GM21515 (cell line): ENCODE measurements at regions not wholly inside any gene's neighbourhood (a gene's known extent, or its start where the extent isn't known, plus 50 kb on each side); places are given as distances from the start of the nearest gene placed in this dataset.

Experiments used
- ATAC-seq: cut with Tn5 transposase; IDR thresholded peaks from one replicate; pipeline ENCODE4 v1.9.1; 2021; ENCODE audit not compliant: unreplicated experiment

DNA sequence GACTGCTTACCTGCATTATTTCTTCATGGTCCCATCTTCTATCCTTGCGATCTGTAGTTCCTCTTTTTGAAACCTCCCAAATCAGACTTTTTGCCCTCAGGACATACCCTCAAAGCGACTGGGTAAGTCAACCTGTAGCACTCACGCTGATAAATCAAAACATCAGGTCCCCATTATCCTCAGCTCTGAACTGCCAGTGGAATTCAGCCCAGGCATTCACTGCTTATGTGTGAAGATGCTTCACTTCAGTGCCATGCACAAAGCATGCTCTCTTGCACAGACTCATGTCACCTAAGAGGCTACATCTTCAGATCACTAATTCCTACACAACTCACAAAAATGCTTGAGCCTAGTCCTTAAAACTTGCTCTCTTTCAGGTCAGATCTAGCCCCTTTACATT, 283.6 kb upstream of the KLF6 start:
- no peak for ATAC-seq

DNA sequence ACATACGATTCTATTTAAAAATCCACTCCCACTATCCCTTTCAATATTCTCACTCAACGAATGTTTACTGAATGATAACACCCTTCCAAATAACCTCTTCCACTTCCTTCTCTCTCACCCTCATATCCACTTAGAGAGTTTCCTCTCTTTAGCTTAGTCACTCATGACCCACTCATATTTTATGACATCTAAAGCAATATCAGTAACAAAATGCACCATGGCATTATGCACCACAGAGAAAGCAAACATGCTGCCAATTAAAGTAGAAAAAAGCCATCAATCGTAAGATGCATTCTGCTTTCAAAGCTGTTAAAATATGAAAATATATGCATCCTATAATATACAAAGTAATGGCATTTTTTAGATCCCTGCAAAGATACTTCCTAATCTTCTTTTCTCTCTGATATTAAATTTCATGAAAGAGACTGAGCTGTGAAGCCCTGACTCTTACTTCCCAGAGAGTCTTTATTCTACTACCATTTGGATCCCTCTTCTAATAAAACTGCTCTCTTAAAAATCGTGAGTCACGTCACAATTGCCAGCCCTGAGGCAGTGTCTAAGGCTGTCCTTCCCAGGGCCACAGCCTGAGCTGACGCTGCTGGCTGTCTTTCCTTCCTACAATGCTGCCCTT, 283.0 kb upstream of the KLF6 start:
- no peak for ATAC-seq

DNA sequence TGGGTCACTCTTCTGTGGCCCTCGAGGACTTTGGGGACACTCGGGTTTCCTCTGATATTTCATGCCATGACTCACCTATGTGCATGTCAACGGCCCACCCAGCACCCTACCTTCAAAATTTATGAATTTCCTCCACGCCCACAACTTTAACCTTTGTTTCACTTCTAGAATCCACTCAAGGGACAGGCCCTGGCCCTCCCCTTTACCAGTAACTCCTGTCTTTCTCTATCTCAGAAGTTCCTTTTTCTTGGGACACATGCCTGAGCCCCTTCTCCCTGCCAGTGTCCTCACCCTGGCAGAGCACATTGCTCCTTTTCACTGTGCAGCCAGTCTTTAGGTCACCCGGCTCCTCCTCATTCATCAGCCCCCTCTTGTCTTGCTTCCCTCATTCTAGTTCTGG, 282.5 kb upstream of the KLF6 start:
- no peak for ATAC-seq

DNA sequence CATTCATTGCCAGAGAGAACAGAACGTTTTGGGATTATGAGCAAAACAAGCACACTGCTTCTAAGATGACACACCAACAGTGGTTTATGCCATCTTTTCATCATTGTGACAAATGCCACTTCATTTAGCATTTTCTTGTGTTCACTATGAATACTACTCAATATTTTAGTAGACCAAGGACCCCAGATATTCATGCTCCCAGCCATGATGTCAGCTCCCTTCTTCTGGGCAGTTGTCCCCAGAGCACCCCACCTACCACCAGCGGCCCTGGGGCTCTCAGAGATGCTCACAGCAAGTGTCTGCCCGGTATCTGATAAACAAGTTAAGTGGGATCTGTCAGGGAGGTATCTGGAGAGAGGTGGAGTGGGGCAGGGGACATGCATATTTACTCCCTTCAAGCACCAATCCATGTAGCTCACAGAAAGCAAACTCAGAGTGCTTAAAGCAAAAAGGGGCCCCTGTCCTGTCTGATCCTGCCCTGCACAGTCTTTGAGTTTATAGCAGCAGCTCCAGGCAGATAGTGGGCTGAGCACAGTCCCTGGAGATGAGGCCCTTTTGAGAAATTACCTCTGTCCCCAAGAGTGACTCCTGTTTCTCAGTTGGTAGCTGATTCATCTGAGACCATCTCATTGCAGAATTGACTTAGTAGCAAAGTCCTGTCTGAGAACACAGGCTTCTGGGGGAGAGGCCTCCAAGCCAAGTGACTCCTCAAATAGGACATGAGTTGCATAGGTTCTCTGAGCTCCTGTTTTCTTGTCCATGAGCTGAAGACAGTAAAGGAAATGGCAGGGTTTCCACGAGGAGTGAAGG, 281.8 kb upstream of the KLF6 start:
- no peak for ATAC-seq

DNA sequence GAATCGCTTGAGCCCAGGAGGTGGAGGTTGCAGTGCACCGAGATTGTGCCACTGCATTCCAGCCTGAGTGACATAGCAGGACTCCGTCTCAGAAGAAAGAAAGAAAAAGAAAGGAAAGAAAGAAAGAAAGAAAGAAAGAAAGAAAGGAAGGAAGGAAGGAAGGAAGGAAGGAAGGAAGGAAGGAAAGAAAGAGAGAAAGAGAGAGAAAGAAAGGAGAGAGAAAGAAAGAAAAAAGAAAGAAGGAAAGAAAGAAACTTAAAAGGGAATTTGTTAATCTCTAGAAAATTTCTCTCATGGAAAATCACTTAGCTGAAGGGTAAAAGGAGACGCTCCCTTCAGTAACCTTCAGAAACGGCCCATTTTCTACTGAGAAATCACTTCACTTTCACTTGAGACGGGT, 279.5 kb upstream of the KLF6 start:
- ATAC-seq, result no peak

DNA sequence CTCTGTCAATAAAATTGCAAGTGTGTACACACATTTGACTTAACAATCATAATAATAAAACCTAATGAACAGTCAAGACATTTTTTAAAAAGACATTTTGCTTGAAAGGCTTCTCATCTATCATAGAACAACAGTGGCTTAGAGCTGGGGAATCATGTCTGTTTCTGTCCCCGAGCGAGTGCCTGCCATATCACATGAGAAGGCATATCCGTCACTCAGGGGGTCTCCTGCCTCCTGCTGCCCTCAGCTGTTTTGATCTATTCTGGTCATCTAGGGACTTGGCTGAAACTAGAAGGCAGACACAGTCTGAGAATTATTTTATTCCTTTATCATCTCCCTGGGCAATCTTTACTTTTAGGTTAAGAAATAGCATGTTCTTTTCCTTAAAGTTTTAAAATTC, 278.7 kb upstream of the KLF6 start:
- ATAC-seq, result no peak

DNA sequence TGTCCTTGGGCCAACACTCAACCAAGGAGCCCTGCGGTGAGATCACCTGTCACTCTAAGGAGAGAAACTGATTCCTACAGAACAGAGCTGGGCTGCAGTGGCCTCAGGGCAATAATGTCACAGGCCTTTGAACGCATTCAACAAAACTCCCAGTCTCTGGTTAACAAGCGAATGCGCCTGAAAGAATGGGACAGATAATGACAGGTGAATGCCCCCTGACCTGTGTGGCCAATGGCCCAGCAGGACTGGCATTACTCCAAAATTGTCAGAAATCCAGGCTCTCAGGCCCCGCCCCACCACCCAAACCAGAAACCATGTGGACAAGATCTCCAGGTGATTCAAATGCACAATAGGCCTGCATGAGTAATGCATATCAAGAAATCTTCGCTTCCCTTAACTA, 277.7 kb upstream of the KLF6 start:
- ATAC-seq, result no peak

DNA sequence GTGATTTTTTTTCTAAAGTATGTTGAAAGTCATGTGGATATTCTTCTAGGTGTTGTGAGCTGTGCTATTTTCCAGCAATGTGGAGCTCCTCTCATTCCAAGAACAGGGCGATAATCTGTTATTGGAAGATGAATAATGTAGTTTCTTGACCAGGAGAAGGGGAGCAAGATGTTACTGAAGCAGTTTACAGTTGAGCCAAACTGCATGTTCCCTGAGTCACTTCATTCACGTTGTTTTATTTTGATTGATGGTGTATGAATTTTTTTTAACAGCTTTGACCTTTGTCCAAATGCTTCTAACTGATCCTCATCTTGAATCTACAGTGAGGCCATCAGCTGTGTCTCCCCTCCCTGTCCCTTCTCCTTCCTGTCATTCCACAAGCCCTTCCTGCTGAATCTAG, 277.1 kb upstream of the KLF6 start:
- ATAC-seq, result no peak

DNA sequence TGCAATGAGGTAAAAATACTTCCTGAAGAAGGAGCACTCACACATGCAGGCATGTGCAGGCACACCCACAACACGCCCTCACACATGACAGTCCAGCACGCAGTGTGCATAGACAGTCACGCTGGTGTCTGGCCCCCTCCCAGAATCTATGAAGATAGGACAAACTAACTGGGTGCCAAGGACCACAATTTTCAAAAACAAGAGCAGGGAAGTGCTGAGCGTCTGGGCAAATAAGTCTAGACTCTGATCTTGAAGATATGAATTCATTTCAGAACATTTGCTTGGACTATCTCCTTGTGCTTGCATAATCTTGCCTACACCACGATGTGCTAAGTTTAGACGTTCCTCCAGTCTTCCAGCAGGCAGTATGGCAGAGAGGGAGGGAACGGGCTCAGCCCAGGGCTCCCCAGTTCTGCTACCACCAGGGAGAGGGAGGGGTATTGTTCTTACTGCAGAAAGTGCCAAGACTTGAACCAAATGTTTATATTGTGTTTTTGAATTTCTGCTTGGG, 276.5 kb upstream of the KLF6 start:
- ATAC-seq, result no peak

DNA sequence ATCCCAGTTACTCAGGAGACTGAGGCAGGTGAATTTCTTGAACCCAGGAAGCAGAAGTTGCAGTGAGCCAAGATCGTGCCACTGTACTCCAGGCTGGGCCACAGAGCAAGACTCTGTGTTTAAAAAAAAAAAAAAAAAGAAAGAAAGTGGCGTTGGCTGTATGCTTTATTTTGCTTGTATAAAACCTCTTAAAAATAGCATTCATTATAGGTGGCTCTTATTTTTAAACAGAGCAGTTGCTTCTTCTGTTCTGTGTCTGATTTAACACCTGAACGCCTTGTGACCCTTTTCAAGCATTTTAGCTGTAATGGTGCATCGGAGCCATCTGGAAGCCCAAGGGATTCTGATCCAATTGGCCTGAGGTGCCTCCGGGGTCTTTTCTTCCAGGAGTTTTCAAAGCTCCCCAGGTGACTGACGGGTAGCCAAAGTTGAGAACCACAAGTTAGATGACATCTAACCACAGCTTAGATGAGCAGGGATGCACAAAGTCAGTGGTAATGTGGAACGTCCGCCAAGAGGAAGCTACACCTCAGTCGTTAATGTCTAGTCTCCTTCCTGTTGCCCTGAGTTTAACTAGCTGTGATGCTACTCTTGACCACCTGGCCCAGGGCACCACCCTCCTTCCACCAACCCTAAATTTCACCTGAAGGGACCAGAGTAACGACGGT, 274.6 kb upstream of the KLF6 start:
- no peak for ATAC-seq

DNA sequence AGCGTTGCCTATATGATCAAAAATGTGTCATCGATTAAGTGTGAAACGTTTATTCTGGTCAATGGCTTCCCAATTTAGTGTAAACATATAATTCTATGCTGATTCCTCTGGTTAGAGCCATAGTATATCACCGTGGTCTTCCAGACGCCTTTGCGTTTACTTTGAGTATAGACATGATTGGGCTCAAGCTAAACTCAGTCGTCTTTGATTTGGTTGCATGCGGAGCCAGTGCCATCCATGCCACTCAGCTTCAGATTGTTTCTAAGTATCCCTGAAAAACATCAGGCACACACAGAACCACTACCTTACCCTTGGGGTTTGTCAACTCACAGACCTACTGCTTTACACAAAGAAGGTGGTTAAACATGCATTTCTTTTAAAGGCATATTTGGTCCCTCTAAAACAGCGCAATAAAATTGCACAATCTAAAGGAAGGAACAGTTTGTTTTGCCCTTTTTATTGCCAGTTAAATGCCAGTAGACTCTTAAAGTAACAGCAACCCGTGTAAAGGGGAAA, 273.6 kb upstream of the KLF6 start:
- ATAC-seq, result no peak

DNA sequence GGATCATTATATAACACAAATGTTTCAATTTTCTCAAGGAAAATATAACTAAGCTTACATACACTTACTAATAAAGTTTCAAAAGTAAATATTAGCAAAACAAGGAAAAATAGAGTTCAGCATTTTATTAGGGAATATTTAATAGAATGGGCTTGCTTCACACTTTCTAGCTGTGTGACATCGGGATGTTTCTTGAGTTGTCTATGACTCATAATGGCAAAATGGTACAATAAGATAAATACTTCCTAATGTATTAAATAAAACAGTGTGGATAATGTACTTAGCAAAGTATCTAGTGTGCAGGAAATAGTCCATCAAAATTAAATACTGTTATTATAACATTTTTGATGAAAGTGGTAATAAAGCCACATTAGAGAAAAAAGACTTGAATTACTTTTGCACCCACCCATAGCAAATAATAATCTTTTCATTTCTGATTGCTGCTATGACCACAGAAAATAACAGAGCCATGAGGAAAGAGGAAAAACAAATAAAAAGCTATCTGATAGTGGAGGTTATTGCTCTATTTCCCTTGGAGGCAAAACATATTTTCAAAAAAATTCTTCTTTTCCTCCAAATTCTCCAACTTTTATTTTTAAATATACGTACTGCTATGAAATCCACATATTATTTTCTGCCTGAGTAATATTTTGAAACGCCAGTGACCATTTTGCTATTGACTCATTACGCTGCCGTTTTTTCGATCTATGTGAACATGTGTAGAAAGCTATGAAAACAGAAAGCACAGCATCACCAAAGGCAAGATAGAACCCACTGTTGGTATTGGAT, 272.9 kb upstream of the KLF6 start:
- no peak for ATAC-seq

DNA sequence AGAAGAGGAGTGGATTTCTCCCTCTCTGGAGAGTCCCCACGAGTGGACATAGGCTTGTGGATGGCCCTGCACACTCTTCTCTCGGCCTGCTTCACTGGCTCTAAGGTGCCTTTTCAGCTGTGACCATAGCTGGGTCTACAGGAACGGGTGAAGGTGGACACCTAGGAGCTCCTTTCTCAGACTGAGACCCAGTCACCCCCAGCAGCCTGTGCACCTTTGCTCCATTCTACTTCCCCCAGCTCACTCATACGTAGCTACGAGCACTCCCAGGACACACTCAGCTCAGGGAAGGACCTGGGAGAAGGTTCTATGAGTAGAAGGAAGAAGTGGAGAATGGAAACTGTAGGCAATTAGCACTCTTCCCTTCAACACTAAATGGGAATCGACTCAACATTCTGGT, 272.0 kb upstream of the KLF6 start:
- no peak for ATAC-seq

DNA sequence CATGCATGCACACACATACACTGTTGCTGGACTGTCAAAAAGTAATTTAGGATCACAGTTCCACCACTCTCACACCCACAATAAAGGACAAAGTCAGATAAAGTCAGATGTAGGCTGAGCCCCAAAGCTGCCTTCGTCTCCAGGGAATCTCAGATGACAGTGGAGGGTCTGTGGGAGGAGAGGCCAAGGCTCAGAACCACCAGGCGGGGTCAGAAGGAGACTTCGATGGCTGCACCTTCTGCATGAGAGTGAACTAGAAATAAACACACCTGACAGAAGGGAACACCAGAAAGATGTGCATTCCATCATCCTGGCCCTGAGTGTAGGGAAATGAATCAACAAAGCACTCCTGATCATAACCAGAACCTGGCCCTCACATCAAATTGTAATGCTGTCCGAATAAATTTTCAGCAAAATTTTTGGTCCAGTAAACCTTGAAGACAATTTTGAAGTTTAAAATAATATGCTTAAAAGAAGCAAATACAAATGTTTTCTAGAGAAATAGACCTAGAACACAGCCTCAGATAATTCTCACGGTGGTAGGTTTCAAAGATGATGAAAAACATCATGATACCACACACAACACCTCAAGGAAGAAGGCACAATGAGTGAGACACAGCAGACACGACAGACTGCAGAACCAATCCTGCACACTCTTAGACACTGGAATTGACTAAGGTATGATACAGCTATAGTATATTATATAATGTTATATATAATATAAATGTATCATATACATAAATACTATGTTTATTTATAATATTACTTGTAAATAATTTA, 269.8 kb upstream of the KLF6 start:
- no peak for ATAC-seq

DNA sequence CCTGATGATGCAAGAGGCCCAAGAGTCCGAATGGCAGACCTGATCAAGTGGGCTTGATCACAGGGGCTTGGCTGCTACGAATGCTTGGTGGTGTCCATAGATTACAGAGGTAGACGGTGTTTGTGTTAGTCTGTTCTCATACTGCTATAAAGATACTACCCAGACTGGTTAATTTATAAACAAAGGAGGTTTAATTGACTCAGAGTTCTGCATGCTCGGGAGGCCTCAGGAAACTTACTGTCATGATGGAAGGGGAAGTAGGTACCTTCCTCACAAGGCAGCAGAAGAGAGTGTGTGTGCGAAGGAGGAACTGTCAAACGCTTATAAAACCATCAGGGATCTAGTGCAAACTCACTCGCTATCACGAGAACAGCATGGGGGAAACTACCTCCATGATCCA, 268.9 kb upstream of the KLF6 start:
- ATAC-seq, result no peak

DNA sequence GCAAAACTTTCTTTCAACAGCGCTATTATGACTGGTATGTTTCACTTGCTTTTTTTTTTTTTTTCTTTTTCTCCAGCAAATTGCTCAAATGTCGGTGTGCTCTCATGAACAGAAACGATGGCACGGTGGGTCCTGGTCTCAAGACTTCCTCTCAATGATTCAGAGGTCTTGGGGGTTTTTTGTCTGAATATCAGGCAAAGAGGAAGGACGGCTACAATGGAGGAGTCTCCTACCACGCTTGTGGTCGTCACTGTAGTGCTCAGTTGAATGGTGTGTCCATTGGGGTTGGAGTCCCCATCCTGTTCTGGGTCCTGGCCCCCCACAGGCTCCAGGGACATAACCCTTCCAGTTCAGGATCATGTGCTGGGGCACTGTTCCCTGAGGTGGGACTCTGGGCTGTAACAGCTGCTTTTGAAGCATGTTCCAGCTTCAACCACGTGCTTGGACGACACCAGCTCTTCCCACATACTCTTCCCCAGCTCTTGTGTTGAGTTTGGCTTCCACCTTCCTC, 266.7 kb upstream of the KLF6 start:
- no peak for ATAC-seq

DNA sequence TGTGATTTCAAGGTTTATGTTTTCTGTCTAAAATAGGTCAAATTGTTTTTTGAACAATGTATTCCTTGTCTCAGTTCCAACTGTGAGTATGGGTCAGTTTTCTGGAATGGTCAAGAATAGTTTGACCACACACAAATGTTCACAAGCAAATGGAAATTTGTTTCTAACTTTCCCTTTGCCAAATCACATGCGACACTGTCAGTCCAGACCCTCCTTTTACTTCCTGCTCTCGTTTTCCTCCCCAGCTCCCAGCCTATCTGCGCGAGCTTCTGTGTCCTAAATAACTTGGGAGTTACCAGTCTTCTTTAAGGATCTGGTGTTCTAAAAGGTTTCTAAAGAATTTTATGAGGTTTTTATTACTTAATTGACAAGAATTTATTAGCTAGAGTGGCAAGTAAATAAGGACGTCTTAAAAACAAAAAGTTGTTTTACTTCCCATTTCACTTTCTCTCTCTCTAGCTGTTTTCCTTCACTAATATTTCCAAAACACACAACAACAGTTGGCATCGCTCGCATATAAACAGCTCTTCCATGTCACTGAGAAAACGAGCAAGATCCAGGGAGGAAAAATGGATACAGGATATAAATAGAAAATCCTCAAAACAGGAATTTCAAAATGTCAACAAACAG, 266.1 kb upstream of the KLF6 start:
- ATAC-seq, result no peak

DNA sequence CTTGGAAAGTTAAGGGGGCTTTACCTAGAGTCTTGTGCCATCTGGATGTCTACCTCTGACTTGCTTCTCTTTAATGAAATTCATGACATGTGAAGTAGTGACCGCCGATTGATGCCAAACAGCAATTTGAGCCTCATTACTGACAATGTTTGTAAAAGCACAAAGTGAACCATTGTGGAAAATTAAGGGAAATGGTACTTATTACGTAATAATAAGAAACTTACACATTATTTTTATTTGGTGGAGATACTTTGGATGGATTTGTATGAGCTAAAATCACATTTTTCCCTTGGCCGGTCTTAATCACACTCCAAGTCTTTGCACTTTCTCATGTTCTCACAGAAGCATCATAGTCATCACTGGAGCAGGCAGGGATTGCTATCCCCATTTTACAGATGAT, 265.1 kb upstream of the KLF6 start:
- no peak for ATAC-seq

DNA sequence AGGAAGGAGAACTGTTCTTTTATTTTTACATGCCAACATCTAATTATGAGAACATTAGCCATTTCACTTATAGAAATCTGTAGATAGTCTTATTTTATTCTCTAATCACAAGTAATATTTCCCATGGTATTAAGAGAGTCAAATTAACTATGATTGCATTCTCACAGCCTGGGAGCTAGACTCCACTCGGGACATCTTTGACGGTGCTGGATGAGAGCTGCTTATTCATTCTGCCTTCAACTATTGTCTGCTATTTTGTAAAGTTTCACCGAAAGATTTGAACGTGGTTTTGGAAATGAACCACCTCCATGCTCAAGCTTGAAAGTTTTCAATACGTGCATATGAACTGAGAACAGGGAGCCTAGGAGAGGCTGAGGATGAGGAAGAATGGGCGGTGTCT, 264.3 kb upstream of the KLF6 start:
- ATAC-seq, result no peak
